ENCODE measurements at regions not wholly inside any gene's neighbourhood (a gene's known extent, or its start where the extent isn't known, plus 50 kb on each side); places are given as distances from the start of the nearest gene placed in this dataset.
"Not testable (repeated sequence)": the region's sequence is repeated elsewhere in the genome, so short reads cannot be mapped to it uniquely, and the experiment has no call there.

DNA sequence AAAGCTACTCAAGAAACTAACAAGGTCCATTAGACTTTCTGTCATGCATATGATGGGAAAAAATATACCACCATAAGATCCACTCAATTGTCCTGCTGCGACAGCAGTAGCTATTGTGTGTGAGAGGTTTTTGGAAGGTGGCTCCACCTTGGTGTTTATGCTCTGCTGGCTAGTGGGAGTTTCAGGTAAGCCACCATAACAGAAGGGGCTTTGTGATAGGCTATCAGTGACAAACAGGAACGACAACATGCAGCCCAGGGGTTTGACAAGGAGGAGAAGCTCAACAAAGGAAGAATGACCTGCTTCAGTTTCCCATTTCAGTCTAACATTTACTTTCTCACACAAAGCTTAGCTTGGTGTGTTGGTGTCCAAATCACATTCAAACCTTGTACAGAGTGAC, 182.6 kb downstream of the ATOH1 start:
- no peak overlapping the region for H3K27ac ChIP-seq
- TF ChIP-seq, protein P1, sequence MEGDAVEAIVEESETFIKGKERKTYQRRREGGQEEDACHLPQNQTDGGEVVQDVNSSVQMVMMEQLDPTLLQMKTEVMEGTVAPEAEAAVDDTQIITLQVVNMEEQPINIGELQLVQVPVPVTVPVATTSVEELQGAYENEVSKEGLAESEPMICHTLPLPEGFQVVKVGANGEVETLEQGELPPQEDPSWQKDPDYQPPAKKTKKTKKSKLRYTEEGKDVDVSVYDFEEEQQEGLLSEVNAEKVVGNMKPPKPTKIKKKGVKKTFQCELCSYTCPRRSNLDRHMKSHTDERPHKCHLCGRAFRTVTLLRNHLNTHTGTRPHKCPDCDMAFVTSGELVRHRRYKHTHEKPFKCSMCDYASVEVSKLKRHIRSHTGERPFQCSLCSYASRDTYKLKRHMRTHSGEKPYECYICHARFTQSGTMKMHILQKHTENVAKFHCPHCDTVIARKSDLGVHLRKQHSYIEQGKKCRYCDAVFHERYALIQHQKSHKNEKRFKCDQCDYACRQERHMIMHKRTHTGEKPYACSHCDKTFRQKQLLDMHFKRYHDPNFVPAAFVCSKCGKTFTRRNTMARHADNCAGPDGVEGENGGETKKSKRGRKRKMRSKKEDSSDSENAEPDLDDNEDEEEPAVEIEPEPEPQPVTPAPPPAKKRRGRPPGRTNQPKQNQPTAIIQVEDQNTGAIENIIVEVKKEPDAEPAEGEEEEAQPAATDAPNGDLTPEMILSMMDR (conservative IDR thresholded peaks at IDR 0.05): no peak

DNA sequence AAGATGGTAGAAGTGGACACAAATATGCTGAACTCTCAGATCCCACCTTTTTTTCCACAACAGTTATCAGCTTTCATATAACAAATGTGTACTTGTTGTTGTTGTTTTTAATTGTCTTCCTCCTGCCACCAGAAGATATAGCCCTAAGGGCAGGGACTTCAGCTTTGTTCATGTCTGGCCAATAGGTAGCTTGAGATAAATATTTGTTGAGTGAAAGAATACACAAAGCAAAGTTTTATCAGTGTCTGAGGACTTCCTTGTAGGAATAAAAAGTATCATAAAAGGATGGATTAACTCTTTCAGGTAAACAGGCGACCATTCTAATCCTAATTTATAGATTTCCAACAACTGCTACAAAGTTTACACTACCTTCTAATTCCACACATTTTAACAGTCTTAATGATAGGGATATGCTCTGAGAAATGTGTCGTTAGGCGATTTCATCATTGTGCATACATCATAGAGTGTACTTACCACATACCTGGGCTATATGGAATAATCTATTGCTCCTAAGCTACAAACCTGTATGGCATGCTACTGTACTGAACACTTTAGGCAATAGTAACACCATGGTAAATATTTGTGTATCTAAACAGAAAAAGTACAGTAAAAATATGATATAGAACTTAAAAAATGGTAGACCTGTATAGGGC, 186.1 kb downstream of the ATOH1 start:
- TF ChIP-seq, protein P1 (conservative IDR thresholded peaks at IDR 0.05): no peak
- H3K27ac ChIP-seq: peak overlapping the region; percentile 44

DNA sequence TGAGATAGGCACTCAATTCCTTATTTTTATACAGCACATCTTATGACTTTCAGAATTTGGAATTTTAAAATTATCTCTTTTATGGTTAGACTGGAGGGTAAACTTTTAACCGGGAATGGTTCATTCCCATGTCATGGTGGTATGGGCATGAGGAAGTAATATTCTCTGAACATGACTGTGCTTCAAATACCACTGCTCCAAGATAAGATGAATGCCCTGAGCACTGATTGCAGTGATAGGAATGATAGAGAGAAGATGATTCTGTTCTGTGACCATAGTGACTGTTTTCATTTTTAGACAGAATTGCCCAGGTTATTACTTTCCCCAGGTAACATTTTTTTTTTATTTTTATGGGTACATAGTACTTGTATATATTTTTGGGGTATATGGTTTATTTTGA, 187.4 kb downstream of the ATOH1 start:
- no peak overlapping the region for H3K27ac ChIP-seq
- TF ChIP-seq, protein P1 (conservative IDR thresholded peaks at IDR 0.05): no peak

DNA sequence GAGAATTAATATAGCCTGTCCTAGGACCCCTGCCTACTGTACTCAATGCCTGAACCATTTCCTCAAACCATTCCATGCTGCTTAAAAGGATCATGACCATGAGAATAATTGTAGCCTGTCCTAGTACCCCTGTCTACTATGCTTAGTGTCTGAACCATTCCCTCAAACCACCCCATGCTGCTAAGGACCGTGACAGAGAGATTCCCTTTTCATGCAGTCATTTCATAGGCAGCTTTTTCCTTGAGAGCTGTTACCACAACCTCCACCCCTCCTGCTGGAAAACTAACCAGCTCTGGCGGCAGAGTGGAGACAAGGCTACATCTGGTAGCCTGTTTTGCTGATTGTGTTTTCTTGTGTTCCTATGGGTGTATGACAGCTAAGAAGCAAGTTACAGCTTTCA, 174.9 kb upstream of the SMARCAD1 start:
- H3K27ac ChIP-seq: no peak overlapping the region
- TF ChIP-seq, protein P1 (conservative IDR thresholded peaks at IDR 0.05): no peak

DNA sequence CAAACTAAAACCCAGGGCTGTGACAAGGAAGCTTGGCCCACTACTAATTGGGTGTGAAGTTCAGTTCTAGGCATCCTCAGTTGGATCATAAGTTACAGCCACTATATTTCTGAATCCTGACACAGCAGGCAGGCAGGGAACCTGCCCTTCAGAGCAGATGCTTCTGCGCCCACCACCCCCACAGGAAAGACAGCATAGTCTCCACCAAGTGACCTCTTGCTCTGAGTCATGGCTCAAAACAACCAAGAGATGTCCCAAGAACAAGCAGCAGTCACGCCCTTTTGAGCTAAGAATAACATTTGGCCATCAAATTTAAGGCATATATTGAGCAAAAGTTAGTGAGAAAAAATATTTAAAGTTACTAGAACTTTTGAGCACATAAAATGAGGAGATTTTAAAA, 170.7 kb upstream of the SMARCAD1 start:
- TF ChIP-seq, protein P1 (conservative IDR thresholded peaks at IDR 0.05): no peak
- H3K27ac ChIP-seq: no peak overlapping the region

DNA sequence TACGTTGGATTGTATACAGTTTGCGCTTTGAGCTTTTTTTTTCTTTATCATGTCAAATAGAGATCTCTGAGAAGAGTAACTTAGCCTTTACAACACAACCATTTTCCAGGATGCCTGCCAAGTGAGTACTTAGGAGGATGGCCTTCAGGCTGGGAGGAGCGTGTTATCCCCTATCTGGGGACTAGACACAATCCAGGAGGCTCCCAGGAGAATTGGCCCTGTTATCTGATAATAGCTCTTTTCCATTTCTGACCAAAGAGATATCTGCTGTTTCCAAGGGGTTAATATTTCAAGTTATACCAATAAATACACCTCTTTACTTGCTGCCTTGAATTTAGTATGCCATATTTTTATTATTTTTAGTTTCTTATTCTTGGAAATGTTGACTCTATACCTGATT, 169.5 kb upstream of the SMARCAD1 start:
- TF ChIP-seq, protein P1 (conservative IDR thresholded peaks at IDR 0.05): no peak

DNA sequence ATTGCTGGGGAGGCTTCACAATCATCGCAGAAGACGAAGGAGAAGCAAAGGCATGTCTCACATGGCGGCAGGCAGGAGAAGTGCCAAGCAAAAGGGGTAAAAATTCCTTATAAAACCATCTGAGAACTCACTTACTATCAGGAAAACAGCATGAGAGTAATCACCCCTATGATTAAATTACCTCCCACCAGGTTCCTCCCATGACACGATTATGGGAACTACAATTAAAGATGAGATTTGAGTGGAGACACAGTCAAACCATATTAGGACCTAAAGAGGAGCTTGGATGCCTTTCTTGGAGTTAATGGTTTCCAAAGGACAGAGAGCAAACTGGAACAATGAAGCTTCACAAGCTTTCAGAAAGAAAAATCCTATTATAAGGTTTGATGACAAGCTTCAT, 168.4 kb upstream of the SMARCAD1 start:
- TF ChIP-seq, protein P1 (conservative IDR thresholded peaks at IDR 0.05): no peak

More for the DNA sequence above, 169.5 kb upstream of the SMARCAD1 start:
- no peak overlapping the region for H3K27ac ChIP-seq

DNA sequence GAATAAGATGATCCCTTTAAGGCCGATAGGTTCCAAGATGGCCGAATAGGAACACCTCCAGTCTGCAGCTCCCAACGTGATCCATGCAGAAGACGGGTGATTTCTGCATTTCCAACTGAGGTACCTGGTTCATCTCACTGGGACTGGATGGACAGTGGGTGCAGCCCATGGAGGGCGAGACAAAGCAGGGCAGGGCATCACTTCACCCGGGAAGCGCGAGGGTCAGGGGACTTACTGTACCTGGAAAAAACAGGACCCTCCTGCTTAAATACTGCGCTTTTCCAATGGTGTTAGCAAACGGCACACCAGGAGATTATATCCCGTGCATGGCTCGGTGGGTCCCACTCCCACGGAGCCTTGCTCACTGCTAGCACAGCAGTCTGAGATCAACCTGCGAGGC, 163.2 kb upstream of the SMARCAD1 start:
- not testable (repeated sequence) for H3K27ac ChIP-seq

More for the DNA sequence above, 168.4 kb upstream of the SMARCAD1 start:
- no peak overlapping the region for H3K27ac ChIP-seq

Data from VCaP (cell line).